Thyroid gland (tissue), 4 donors: ENCODE measurements at regions not wholly inside any gene's neighbourhood (a gene's known extent, or its start where the extent isn't known, plus 50 kb on each side); places are given as distances from the start of the nearest gene placed in this dataset.

ENCODE experiments used
- DNase-seq, 2 donors: peaks; one replicate each; pipeline ENCODE4 v3.0.0-alpha.2; 2019
- H3K27ac ChIP-seq, 3 donors: fragments of 200-600 bp; sonication (generic); 1 replicate in 2 of 3; 2 replicates in 1 of 3; pipeline ENCODE4 v1.5.1; 2016 to 2019; ENCODE audit warnings: mild to moderate bottlenecking in 1 of 3, moderate library complexity in 1 of 3
- H3K27me3 ChIP-seq: fragments of 200-600 bp; sonication (generic); one replicate; pipeline ENCODE4 v1.5.1; 2019
- H3K36me3 ChIP-seq, 2 donors: fragments of 200-600 bp; sonication (generic); one replicate each; pipeline ENCODE4 v1.5.1; 2016 to 2019
- H3K4me1 ChIP-seq, 2 donors: fragments of 200-600 bp; sonication (generic); one replicate each; pipeline ENCODE4 v1.5.1; 2017 to 2019
- H3K4me3 ChIP-seq, 3 donors: fragments of 200-600 bp; sonication (generic); replicated peaks in 1 of 3; 1 replicate in 2 of 3; 2 replicates in 1 of 3; pipeline ENCODE4 v1.5.1; 2016; ENCODE audit warnings: mild to moderate bottlenecking in 1 of 3
- H3K9me3 ChIP-seq: fragments of 200-600 bp; sonication (generic); one replicate; pipeline ENCODE4 v1.5.1; 2017
- CTCF ChIP-seq, 6 experiments: fragments of 200-600 bp in 3 of 6; fragments of 450-650 bp in 3 of 6; sonication (generic) in 3 of 6; IDR thresholded peaks; one replicate each; pipeline ENCODE4 v1.5.1; 2016 to 2019; ENCODE audit warnings: antibody characterized with exemption in 6 of 6, mild to moderate bottlenecking in 2 of 6, inconsistent platforms in 1 of 6, moderate library complexity in 1 of 6
- POLR2A ChIP-seq, 2 donors: fragments of 450-650 bp; IDR thresholded peaks; one replicate each; pipeline ENCODE4 v1.6.1; 2017; ENCODE audit warnings: antibody characterized with exemption in 2 of 2, mild to moderate bottlenecking in 2 of 2, moderate library complexity in 1 of 2
- WGBS, 2 donors: methylation state at CpG; one replicate each; pipeline ENCODE4 v1.1.5; 2017; 5-methylcytosine and 5-hydroxymethylcytosine counted together
- intact Hi-C: fragments of 100-400 bp; cut with DNase I; formaldehyde crosslinking; loops from one replicate; pipeline ENCODE4 v1.15.1; 2023

GRCh38 chr7:17680943-17681351 is 259.3 kb downstream of the SNX13 start:
- no peaks in the 10 kb centered on the region for H3K9me3 ChIP-seq
- peaks cover 0 to 19% of the 10 kb centered on the region in 2 donors for H3K4me1 ChIP-seq
- H3K36me3 ChIP-seq: no peaks in the 10 kb centered on the region
- TF ChIP-seq POLR2A (IDR thresholded peaks at IDR 0.05) (no peak), CTCF (IDR thresholded peaks at IDR 0.05) (peak in 5 of 6 experiments; percentile 12 to 59 (median 53))
- H3K27me3 ChIP-seq: no peaks in the 10 kb centered on the region
- H3K27ac ChIP-seq: no peak overlapping the region
- H3K4me3 ChIP-seq: no peak overlapping the region
- DNase-seq: no peak
- intact Hi-C loops: loop anchor here (10.0 kb wide), 1 partner anchor 664 kb away; no protein-coding TSS in a partner anchor
- WGBS, 2 donors: 32 to 61% methylated on average over 5 of the region's 5 CpGs

- TF ChIP-seq POLR2A (IDR thresholded peaks at IDR 0.05): no peak
- TF ChIP-seq CTCF (IDR thresholded peaks at IDR 0.05): no peak
- 66 to 79% methylated on average over 4 of the region's 4 CpGs for WGBS, 2 donors
- Histone ChIP-seq H3K27ac (no peak overlapping the region), H3K4me1 (peaks cover 0 to 19% of the 10 kb centered on the region in 2 donors), H3K4me3 (no peak overlapping the region), H3K9me3 (no peaks in the 10 kb centered on the region), H3K27me3 (no peaks in the 10 kb centered on the region), H3K36me3 (no peaks in the 10 kb centered on the region)
- DNase-seq: no peak
- intact Hi-C loops: loop anchor here (10.0 kb wide), 1 partner anchor 663 kb away; no protein-coding TSS in a partner anchor
Observed at GRCh38 chr7:17681965-17682364, 258.3 kb downstream of the SNX13 start.

GRCh38 chr7:17682586-17682985 is 257.7 kb downstream of the SNX13 start:
- Histone ChIP-seq H3K4me3 (no peak overlapping the region), H3K27ac (no peak overlapping the region), H3K9me3 (no peaks in the 10 kb centered on the region), H3K4me1 (peaks cover 0 to 19% of the 10 kb centered on the region in 2 donors), H3K27me3 (no peaks in the 10 kb centered on the region), H3K36me3 (no peaks in the 10 kb centered on the region)
- TF ChIP-seq POLR2A (IDR thresholded peaks at IDR 0.05) (no peak), CTCF (IDR thresholded peaks at IDR 0.05) (no peak)
- intact Hi-C loops: loop anchor here (10.0 kb wide), 1 partner anchor 662 kb away; no protein-coding TSS in a partner anchor
- WGBS, 2 donors: 85 to 90% methylated on average over 3 of the region's 3 CpGs
- no peak for DNase-seq

GRCh38 chr7:17685141-17685540 is 255.2 kb downstream of the SNX13 start:
- DNase-seq: no peak
- Histone ChIP-seq H3K27ac (no peak overlapping the region), H3K27me3 (no peaks in the 10 kb centered on the region), H3K4me3 (no peak overlapping the region), H3K9me3 (no peaks in the 10 kb centered on the region), H3K36me3 (no peaks in the 10 kb centered on the region), H3K4me1 (peaks cover 0 to 10% of the 10 kb centered on the region in 2 donors)
- intact Hi-C loops: loop anchor here (10.0 kb wide), 1 partner anchor 660 kb away; no protein-coding TSS in a partner anchor
- TF ChIP-seq POLR2A (IDR thresholded peaks at IDR 0.05): no peak
- WGBS, 2 donors: 92 to 96% methylated on average over 5 of the region's 5 CpGs

- TF ChIP-seq CTCF (IDR thresholded peaks at IDR 0.05): no peak
- TF ChIP-seq POLR2A (IDR thresholded peaks at IDR 0.05): no peak
- no peaks in the 10 kb centered on the region for H3K4me1 ChIP-seq
- H3K27me3 ChIP-seq: no peaks in the 10 kb centered on the region
- no peaks in the 10 kb centered on the region for H3K9me3 ChIP-seq
- no peaks in the 10 kb centered on the region for H3K36me3 ChIP-seq
- whole genome bisulfite sequencing, 2 donors: 95 to 98% methylated on average over 2 of the region's 2 CpGs
- H3K27ac ChIP-seq: no peak overlapping the region
- no peak overlapping the region for H3K4me3 ChIP-seq
- intact Hi-C loops: loop anchor here (10.0 kb wide), 1 partner anchor 657 kb away; no protein-coding TSS in a partner anchor
- DNase-seq: no peak
Observed at GRCh38 chr7:17687361-17687760, 252.9 kb downstream of the SNX13 start.
